NCI-H524 treated with DMSO at 0.1 percent for 48 hours (cell line): ENCODE measurements at regions not wholly inside any gene's neighbourhood (a gene's known extent, or its start where the extent isn't known, plus 50 kb on each side); places are given as distances from the start of the nearest gene placed in this dataset.
A peak's percentile ranks its signal among the peaks of the same experiment; 100 is the strongest.
"Not testable (repeated sequence)": the region's sequence is repeated elsewhere in the genome, so short reads cannot be mapped to it uniquely, and the experiment has no call there.

Experiments
- DNase-seq: peaks from one replicate; lab custom pipeline; 2025; lab: John Stamatoyannopoulos, UW

- DNase-seq: no peak
Observed at GRCh38 chr2:128510701-128511397, 192.2 kb upstream of the HS6ST1 start.

DNA sequence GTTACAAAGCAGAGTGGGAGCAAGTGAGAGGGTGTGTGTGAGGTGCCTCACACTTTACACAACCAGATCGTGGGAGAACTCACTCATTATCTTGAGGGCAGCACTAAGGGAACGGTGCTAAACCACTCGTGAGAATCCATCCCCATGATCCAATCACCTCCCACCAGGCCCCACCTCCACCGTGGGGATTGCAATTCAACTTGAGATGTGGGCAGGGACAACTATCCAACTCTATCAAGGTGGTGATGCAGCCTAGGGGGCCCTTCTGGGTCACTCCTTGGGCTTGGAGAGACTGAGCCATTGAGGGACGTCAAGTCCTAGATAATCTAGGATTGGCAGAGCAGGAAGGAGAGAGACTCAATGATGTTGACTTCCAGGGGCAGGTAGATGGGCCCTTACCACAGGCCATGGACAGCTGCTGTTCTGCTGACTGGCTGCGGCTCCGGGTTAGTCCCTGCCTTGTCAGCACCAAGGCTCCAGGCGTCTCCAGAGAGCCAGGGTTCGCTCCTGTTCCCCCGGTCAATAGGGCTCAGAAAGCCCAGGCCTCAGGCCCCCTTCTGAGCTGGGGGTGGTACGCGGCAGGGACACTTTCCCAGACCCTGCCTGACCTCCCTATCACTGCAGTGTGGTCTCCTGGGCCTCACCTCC, 193.2 kb upstream of the HS6ST1 start:
- no peak for DNase-seq

DNA sequence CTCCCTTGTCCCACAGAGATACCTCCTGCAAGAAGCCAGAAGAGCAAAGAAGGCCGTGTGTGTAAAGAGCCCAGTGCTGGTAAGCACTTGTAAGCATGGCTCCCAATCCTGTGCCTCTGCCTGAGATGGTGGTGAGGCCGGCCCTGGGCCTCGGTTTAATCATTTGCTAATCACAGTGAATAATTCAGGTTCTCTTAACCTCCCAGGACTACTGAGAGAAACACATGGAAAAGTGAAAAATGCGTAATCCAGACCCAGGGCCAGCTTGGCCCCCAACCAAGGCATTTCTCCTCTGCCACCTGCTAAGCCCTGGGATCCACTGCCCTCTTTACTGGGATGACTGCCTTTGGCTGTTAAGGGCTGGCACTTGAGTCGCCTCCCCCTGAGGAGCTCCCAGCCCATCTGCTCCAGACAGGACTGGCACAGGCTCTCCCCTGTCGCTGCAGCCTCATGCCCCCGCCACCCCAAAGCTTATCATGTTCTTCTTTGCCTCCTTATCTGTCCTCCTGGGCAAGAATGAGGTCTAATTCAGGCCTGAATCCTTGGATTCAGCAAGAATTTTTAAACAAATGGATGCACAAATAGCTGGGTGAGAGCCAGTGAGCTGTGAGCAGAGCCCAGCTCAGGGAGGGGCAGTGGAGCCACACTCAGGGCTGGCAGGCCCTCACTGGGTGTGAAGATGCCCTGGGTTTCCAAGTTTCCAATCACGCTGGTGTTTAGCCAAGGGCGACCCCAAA, 193.9 kb upstream of the HS6ST1 start:
- DNase-seq: peak; percentile 39

DNA sequence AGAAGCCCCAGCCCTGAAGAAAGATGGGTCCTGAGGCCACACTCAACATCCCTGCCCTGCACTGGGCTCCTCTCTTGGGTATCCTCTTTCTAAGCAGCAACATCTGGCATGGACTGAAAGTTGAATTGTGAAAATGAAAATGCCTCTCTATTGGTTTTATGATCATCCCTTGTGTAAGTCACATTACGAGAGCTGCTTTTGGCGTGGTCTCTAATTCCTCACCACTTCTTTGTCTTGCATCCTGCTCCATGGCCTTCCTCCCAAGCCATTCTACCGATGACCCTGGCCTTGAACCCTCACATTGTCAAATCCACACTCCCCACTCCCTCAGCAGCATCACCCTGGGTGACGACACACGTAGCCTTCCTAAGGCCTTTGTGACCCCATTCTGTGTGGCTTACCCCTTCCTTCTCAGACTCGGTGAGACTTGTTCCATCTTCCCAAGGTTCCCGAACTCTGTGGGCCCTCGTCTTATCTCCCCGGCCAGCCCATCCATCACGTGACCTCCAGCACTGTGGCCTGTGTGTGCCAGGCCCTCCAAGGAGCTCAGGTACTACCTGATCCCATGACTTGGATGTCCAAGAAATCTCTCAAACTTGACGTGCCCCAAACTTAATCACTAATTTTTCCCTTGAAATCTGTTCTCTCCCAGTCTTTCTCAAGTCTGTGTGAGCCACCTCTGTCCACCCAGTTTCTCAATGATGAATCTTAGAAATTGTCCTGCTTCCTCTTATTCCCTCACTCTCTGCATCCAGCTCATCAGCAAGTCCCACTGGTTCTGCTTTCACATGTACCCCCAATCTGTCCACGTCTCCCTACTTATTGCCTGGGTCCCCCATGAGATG, 194.7 kb upstream of the HS6ST1 start:
- DNase-seq: no peak

DNA sequence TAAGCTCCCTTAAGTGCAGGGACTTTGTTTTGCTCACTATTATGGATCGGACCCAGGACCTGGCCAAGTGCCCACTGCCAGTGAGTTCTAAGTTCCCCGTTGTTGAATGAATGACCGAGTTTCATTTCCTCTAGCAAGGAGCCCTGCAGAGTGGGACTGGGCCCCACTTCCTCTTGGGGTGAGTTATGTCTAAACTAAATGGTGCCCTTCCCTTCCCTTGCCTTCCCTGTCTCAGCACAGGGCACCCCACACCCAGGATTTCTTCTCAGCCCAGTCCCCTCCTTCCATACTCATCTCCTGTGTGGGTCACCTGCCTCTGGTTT, 195.3 kb upstream of the HS6ST1 start:
- no peak for DNase-seq

DNA sequence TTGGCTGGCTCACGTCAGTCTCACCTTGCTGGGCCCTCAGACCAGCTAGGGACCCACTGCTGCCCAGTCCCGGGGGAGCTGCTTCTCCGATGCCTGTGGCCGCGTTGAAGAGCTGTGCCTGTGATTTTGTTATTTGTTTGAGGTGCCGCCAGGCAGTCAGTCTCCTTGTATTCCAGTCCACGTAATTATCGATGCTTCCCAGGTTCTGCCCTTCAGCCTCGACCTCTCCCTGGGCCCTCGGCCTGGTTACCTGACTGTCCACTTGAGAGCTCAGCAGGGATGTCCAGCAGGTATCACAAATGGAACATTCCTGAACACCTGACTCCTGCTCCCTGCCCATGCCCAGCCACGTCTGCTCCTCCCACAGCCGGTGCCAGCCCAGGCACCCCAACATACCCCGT, 195.9 kb upstream of the HS6ST1 start:
- DNase-seq: no peak

DNA sequence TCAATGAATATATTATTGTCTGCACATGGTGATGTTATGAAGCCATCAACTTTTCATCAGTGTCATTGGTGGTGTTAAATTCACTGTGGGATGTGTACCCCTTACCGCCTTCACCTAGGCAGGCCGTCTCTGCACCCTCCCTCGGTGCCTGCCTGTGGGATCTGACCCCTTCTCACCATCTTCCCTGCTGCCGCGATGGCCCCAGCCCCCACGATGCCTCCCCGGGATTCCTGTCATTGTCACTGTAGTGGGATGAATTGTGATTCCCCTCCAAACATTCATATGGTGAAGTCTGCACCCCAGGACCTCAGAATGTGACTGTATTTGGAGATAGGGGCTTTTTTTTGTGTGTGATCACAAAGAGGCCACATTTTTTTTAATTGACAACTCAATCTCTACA, 198.3 kb upstream of the HS6ST1 start:
- no peak for DNase-seq

DNA sequence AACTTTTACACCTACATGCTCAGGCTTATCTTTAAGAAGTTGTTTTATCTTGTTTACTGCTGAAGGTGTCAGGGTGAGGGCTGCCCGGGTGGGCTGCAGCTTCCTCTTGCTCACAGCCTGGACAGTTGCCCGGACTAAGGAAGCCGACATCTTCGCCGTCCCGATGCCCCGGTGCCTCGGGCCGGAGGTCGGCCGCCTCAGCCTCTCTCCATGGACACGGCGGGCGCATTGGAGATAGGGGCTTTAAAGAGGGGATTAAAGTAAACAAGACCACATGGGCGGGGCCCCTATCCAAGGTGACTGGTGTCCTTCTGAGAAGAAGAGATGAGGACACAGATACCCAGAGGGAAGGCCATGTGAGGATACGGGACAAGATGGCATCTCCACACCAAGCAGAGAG, 200.4 kb upstream of the HS6ST1 start:
- not testable (repeated sequence) for DNase-seq

- no peak for DNase-seq
Observed at GRCh38 chr2:128519517-128520215, 201.0 kb upstream of the HS6ST1 start.

- DNase-seq: no peak
Observed at GRCh38 chr2:128520340-128520739, 201.7 kb upstream of the HS6ST1 start.

DNA sequence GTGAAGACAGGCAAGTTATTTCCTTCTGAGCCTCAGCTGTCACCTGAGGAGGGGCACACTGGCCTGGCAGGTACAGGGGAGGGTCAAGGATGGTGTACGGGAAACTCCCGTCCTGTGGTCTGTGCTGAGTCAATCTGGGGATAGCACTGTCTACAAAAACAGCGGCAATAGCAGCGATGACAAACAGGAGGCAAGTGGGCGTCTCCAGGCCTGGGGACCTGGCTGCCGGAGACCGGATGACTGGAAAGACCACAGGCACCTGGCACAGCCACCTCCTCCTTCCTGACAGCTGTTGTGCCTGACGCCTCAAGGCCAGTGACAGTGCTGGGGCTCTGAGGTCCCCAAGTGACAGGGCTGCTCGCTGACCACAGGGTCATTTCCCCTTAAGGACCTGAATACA, 202.1 kb upstream of the HS6ST1 start:
- DNase-seq: no peak

GRCh38 chr2:128521482-128521881, 202.8 kb upstream of the HS6ST1 start:
- no peak for DNase-seq

DNA sequence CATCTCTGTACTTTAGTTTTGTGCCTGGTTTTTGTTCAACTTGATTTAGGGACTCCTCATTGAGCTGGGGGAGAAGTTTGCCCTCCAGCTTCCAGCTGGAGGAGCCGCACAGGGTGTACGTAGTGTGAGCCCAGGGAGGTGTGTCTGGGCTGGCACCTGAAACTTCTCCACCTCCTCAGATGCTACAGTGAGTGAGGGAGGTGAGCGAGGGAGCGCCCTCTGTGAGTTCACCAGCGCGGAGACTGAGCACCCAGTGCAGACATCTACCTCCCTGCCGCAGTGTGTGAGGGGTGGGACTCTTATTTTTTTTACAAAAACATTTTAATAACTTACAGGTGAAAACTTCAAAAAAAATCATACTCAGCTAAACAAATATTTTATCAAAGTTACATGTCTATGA, 204.2 kb upstream of the HS6ST1 start:
- no peak for DNase-seq

DNA sequence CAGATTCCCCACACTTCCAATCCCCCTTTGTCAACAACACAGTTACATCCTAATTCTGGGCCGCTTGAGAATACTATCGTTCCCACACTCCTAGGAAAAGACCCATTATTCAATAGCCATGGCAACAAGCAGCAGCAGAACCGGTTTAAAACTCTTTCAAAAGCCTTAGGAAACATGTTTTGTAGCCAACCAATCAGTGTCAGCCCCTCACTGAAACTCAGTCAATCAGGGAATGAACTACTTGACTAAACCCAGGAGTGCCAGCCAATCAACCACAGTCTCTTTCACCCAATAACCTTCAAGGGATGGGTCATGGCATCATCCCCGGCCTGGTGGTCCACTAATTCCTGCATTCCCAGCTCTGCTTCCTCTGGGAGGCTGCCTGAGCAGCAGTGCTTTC, 204.8 kb upstream of the HS6ST1 start:
- DNase-seq: no peak

- no peak for DNase-seq
Observed at GRCh38 chr2:128524183-128524582, 205.5 kb upstream of the HS6ST1 start.

DNA sequence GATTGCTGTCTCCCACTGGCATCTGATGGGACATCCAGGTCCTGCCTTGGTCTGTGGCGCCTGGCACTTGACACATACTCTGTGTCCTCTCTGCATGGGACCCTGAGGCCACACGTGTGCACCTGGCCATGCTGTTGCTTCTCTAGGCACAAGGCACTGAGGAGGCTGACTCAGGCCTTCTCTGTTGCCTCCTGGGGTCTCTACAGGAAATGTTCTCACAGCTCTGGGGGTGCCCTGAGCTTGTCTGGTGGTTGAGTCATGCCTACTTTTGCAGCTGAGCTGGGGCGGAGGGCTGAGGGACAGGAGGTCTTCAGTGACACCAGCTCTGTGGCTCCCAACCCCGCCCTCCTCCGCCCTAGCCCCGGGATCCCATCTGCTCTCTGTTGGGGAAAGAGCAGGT, 207.0 kb upstream of the HS6ST1 start:
- no peak for DNase-seq

DNA sequence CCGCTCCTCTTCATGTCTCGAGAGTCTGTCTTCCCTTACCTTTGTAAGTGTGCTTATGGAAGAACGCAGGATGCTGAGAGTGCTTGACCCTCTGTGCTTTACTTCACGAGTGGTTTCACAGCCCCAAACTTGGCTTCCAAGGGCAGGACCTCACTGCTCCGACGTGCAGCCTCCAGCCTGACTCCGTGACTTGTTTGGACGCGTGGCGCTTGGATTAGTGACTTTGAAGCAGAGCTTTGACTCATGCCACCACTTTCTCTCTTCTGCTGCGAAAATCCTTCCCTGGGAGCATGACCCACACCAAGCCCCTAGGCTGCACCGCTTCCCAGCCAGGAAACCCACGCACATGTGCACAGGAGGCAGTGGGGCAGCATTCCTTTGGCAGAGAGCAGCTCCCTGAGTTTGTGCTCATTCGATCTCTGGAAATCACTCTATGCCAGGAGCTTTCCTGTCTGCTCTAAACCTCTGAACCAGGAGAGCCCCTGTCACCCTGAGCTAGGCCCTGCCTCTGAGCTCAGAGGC, 207.8 kb upstream of the HS6ST1 start:
- no peak for DNase-seq

- no peak for DNase-seq
Observed at GRCh38 chr2:128528133-128528532, 209.5 kb upstream of the HS6ST1 start.

GRCh38 chr2:128530025-128530573, 211.4 kb upstream of the HS6ST1 start:
- DNase-seq: no peak

DNA sequence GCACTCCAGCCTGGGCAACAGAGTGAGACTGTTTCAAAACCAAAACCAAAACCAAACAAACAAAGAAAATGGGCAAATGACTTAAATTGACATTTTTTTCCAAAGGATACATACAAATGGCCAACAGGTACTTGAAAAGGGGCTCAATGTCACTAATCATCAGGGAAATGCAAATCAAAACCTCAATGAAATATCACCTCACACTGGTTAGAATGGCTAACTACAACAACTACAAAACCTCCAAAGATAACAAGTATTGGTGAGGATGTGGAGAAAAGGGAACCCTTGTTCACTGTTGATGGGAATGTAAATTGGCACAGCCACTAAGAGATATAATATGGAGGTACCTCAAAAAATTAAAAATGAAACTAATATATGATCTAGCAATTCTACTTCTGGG, 213.2 kb upstream of the HS6ST1 start:
- DNase-seq: no peak

- no peak for DNase-seq
Observed at GRCh38 chr2:128533101-128533500, 214.4 kb upstream of the HS6ST1 start.
